Panc1 (cell line): ENCODE measurements at regions not wholly inside any gene's neighbourhood (a gene's known extent, or its start where the extent isn't known, plus 50 kb on each side); places are given as distances from the start of the nearest gene placed in this dataset.

Source experiments
- CTCF ChIP-seq: fragments of 450-650 bp; IDR thresholded peaks from 2 replicates; pipeline ENCODE4 v1.5.1; 2017; ENCODE audit warnings: mild to moderate bottlenecking
- POLR2AphosphoS5 ChIP-seq: IDR thresholded peaks from 2 replicates; pipeline ENCODE4 v1.6.1; 2012; ENCODE audit warnings: mild to moderate bottlenecking, low read depth, low read length, moderate library complexity
- REST ChIP-seq, 2 experiments: IDR thresholded peaks; 2 replicates each; pipeline ENCODE4 v1.6.1; 2011 to 2012; ENCODE audit warnings: low read depth in 2 of 2, control low read depth in 1 of 2, low read length in 1 of 2, mild to moderate bottlenecking in 1 of 2, moderate library complexity in 1 of 2; ENCODE audit not compliant: insufficient read depth in 1 of 2

GRCh38 chr14:53723221-53723620 is 233.4 kb downstream of the BMP4 start:
- TF ChIP-seq CTCF (no peak), REST (IDR thresholded peaks at IDR 0.05; ENCODE audit: insufficient read depth in 1 of 2, low read depth in 2 of 2, low read length in 1 of 2) (no peak), POLR2AphosphoS5 (no peak)
